ENCODE measurements at regions not wholly inside any gene's neighbourhood (a gene's known extent, or its start where the extent isn't known, plus 50 kb on each side); places are given as distances from the start of the nearest gene placed in this dataset.

DNA sequence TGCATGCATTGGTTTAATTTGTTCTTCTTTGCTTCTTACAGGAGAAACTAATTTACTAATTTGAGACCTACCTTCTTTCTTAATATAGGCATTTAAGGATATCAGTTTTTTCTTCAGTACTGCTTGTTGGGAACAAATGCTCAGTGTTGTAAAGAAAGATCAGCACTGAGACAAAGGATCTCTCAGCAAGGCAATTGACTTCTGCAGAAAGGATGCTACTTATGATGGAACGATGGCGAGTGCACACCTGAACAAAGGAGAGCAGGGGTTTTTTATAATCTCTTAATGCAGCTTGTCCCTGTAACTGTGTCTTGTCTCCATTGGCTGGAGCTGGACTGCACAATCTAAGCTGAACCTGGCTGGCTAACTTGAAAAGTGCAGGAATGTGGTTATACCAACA is 64.2 kb downstream of the RPP21 start:
- TF ChIP-seq EZH2 (IDR thresholded peaks at IDR 0.05) (no peak), EZH2phosphoT487 (IDR thresholded peaks at IDR 0.05) (no peak)
- TF ChIP-seq, protein P1, sequence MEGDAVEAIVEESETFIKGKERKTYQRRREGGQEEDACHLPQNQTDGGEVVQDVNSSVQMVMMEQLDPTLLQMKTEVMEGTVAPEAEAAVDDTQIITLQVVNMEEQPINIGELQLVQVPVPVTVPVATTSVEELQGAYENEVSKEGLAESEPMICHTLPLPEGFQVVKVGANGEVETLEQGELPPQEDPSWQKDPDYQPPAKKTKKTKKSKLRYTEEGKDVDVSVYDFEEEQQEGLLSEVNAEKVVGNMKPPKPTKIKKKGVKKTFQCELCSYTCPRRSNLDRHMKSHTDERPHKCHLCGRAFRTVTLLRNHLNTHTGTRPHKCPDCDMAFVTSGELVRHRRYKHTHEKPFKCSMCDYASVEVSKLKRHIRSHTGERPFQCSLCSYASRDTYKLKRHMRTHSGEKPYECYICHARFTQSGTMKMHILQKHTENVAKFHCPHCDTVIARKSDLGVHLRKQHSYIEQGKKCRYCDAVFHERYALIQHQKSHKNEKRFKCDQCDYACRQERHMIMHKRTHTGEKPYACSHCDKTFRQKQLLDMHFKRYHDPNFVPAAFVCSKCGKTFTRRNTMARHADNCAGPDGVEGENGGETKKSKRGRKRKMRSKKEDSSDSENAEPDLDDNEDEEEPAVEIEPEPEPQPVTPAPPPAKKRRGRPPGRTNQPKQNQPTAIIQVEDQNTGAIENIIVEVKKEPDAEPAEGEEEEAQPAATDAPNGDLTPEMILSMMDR (IDR thresholded peaks at IDR 0.05): no peak

All from neural progenitor cell (in vitro differentiated cells).